ENCODE measurements at regions not wholly inside any gene's neighbourhood (a gene's known extent, or its start where the extent isn't known, plus 50 kb on each side); places are given as distances from the start of the nearest gene placed in this dataset.

GRCh38 chr4:128366212-128366611, 78.6 kb upstream of the PGRMC2 start:
- TF ChIP-seq CTCF (conservative IDR thresholded peaks at IDR 0.05) (no peak), EZH2 (IDR thresholded peaks at IDR 0.05; ENCODE audit: low read depth) (no peak)
